Astrocyte (in vitro differentiated cells and primary cell): ENCODE measurements at regions not wholly inside any gene's neighbourhood (a gene's known extent, or its start where the extent isn't known, plus 50 kb on each side); places are given as distances from the start of the nearest gene placed in this dataset.

ENCODE experiments used
- DNase-seq: peaks from one replicate; pipeline ENCODE4 v3.0.0-alpha.2; 2010; ENCODE audit warnings: low read depth
- FAIRE-seq: peaks from 2 replicates; lab custom pipeline; 2011; peaks lifted over from hg19 to GRCh38; lab: Jason Lieb, UNC
- H2AFZ ChIP-seq: 2 replicates; pipeline ENCODE4 v1.6.0; 2012; ENCODE audit warnings: low read depth, low read length, inconsistent platforms
- H3K27ac ChIP-seq: 2 replicates; pipeline ENCODE4 v1.5.1; 2011; ENCODE audit warnings: low read depth, low read length, inconsistent platforms
- H3K27me3 ChIP-seq: 2 replicates; pipeline ENCODE4 v1.6.0; 2011; ENCODE audit warnings: low read length, inconsistent platforms; ENCODE audit not compliant: insufficient read depth
- H3K36me3 ChIP-seq: 2 replicates; pipeline ENCODE4 v1.5.1; 2011; ENCODE audit warnings: low read length, inconsistent platforms; ENCODE audit not compliant: insufficient read depth
- H3K4me1 ChIP-seq: 2 replicates; pipeline ENCODE4 v1.5.1; 2011; ENCODE audit warnings: low read length, inconsistent platforms; ENCODE audit not compliant: insufficient read depth
- H3K4me2 ChIP-seq: 2 replicates; pipeline ENCODE4 v1.6.0; 2012; ENCODE audit warnings: low read length, inconsistent platforms
- H3K4me3 ChIP-seq: 2 replicates; pipeline ENCODE4 v1.5.1; 2011; ENCODE audit warnings: low read depth, mild to moderate bottlenecking, low read length, inconsistent platforms; ENCODE audit not compliant: insufficient read depth
- H3K79me2 ChIP-seq: 2 replicates; pipeline ENCODE4 v1.6.0; 2012; ENCODE audit warnings: mild to moderate bottlenecking, low read length, inconsistent platforms; ENCODE audit not compliant: insufficient read depth
- H3K9ac ChIP-seq: 2 replicates; pipeline ENCODE4 v1.6.0; 2012; ENCODE audit warnings: mild to moderate bottlenecking, low read length, inconsistent platforms
- H3K9me3 ChIP-seq: 2 replicates; pipeline ENCODE4 v1.5.1; 2012; ENCODE audit warnings: low read depth, mild to moderate bottlenecking, low read length, inconsistent platforms; ENCODE audit not compliant: insufficient read depth
- H4K20me1 ChIP-seq: 2 replicates; pipeline ENCODE4 v1.6.0; 2012; ENCODE audit warnings: low read length, inconsistent platforms; ENCODE audit not compliant: insufficient read depth
- H3K27ac Mint-ChIP-seq: one replicate; pipeline ENCODE4 v1.8.0; 2021; ENCODE audit warnings: mild to moderate bottlenecking, mixed read lengths; ENCODE audit not compliant: unreplicated experiment
- H3K27me3 Mint-ChIP-seq: one replicate; pipeline ENCODE4 v1.8.0; 2021; ENCODE audit warnings: low read depth, mixed read lengths; ENCODE audit not compliant: unreplicated experiment
- H3K36me3 Mint-ChIP-seq: one replicate; pipeline ENCODE4 v1.8.0; 2021; ENCODE audit warnings: low read depth, mixed read lengths; ENCODE audit not compliant: unreplicated experiment
- H3K4me1 Mint-ChIP-seq: one replicate; pipeline ENCODE4 v1.8.0; 2021; ENCODE audit warnings: low read depth, mixed read lengths; ENCODE audit not compliant: unreplicated experiment
- H3K4me3 Mint-ChIP-seq: one replicate; pipeline ENCODE4 v1.8.0; 2021; ENCODE audit warnings: mild to moderate bottlenecking, moderate library complexity, mixed read lengths; ENCODE audit not compliant: unreplicated experiment
- H3K9me3 Mint-ChIP-seq: one replicate; pipeline ENCODE4 v1.8.0; 2021; ENCODE audit warnings: mild to moderate bottlenecking, mixed read lengths; ENCODE audit not compliant: unreplicated experiment
- EZH2 ChIP-seq: IDR thresholded peaks from 2 replicates; pipeline ENCODE4 v1.6.1; 2012; ENCODE audit warnings: mild to moderate bottlenecking, low read length, inconsistent platforms; ENCODE audit not compliant: insufficient read depth
- TF ChIP-seq, protein P1 (sequence below): IDR thresholded peaks from 2 replicates; pipeline ENCODE4 v1.5.1; 2011; ENCODE audit warnings: low read depth, mild to moderate bottlenecking, inconsistent platforms, low read length, moderate library complexity; ENCODE audit not compliant: insufficient read depth

DNA sequence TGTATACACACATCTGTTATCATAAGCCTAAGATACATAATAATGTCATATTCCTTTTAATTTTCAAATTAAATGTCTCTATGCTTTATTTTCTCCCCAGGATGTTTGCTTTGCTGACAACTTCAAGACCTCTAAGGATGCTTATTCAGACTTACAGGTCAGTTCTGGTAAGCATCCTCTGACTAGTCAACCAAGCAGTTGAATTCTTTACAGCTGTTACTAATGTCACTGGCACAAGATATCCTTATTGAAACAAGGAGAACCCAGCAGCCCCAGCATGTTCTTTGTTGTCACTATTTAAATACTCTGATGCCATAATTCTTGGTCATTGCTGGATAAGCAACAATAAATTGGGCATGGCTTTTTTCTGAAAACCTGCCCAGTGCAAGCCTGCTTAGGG, 232.3 kb upstream of the PMFBP1 start:
- Mint-ChIP-seq H3K36me3 (no peaks in the 10 kb centered on the region), H3K27me3 (no peaks in the 10 kb centered on the region), H3K4me1 (peaks cover 6% of the 10 kb centered on the region), H3K9me3 (peaks cover 3% of the 10 kb centered on the region), H3K4me3 (no peak overlapping the region), H3K27ac (no peak overlapping the region)
- H3K9me3 ChIP-seq, result no peaks in the 10 kb centered on the region
- H3K9ac ChIP-seq, result no peak overlapping the region
- no peak overlapping the region for H3K4me3 ChIP-seq
- H3K27ac ChIP-seq, result no peak overlapping the region
- no peak overlapping the region for H2AFZ ChIP-seq
- H4K20me1 ChIP-seq, result no peaks in the 10 kb centered on the region
- no peak for TF ChIP-seq EZH2
- TF ChIP-seq, protein P1, sequence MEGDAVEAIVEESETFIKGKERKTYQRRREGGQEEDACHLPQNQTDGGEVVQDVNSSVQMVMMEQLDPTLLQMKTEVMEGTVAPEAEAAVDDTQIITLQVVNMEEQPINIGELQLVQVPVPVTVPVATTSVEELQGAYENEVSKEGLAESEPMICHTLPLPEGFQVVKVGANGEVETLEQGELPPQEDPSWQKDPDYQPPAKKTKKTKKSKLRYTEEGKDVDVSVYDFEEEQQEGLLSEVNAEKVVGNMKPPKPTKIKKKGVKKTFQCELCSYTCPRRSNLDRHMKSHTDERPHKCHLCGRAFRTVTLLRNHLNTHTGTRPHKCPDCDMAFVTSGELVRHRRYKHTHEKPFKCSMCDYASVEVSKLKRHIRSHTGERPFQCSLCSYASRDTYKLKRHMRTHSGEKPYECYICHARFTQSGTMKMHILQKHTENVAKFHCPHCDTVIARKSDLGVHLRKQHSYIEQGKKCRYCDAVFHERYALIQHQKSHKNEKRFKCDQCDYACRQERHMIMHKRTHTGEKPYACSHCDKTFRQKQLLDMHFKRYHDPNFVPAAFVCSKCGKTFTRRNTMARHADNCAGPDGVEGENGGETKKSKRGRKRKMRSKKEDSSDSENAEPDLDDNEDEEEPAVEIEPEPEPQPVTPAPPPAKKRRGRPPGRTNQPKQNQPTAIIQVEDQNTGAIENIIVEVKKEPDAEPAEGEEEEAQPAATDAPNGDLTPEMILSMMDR, result no peak
- no peaks in the 10 kb centered on the region for H3K27me3 ChIP-seq
- H3K4me2 ChIP-seq, result no peak overlapping the region
- peak; percentile 47 for FAIRE-seq
- no peak for DNase-seq
- no peaks in the 10 kb centered on the region for H3K36me3 ChIP-seq
- H3K4me1 ChIP-seq, result peaks cover 5% of the 10 kb centered on the region
- H3K79me2 ChIP-seq, result no peaks in the 10 kb centered on the region

DNA sequence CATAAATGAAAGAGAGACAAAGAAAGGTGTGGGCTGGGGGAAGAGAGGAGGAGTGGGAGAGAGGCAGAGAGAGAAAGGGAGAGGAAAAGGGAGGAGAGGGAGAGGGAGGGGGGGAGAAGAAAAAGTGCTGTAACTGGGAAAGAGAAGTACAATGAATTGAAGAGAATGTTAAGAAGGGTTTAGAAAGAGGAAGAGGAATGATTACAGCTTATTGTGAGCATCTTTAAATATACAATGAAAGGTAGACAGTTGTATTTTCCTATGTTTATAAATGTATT, 229.1 kb upstream of the PMFBP1 start:
- no peak for DNase-seq
- H3K4me1 ChIP-seq, result peaks cover 5% of the 10 kb centered on the region
- Mint-ChIP-seq H3K36me3 (peaks cover 1% of the 10 kb centered on the region), H3K4me3 (no peak overlapping the region), H3K4me1 (peaks cover 6% of the 10 kb centered on the region), H3K27ac (no peak overlapping the region), H3K27me3 (no peaks in the 10 kb centered on the region), H3K9me3 (no peaks in the 10 kb centered on the region)
- no peak for FAIRE-seq
- no peak overlapping the region for H3K27ac ChIP-seq
- no peak overlapping the region for H3K4me3 ChIP-seq
- H3K9ac ChIP-seq, result peak overlapping the region; percentile 17
- no peak for TF ChIP-seq EZH2
- TF ChIP-seq, protein P1, result no peak
- H3K27me3 ChIP-seq, result no peaks in the 10 kb centered on the region
- H2AFZ ChIP-seq, result peak overlapping the region; percentile 14
- H3K79me2 ChIP-seq, result no peaks in the 10 kb centered on the region
- H3K4me2 ChIP-seq, result peak overlapping the region; percentile 27
- H3K9me3 ChIP-seq, result no peaks in the 10 kb centered on the region
- H3K36me3 ChIP-seq, result no peaks in the 10 kb centered on the region
- no peaks in the 10 kb centered on the region for H4K20me1 ChIP-seq

DNA sequence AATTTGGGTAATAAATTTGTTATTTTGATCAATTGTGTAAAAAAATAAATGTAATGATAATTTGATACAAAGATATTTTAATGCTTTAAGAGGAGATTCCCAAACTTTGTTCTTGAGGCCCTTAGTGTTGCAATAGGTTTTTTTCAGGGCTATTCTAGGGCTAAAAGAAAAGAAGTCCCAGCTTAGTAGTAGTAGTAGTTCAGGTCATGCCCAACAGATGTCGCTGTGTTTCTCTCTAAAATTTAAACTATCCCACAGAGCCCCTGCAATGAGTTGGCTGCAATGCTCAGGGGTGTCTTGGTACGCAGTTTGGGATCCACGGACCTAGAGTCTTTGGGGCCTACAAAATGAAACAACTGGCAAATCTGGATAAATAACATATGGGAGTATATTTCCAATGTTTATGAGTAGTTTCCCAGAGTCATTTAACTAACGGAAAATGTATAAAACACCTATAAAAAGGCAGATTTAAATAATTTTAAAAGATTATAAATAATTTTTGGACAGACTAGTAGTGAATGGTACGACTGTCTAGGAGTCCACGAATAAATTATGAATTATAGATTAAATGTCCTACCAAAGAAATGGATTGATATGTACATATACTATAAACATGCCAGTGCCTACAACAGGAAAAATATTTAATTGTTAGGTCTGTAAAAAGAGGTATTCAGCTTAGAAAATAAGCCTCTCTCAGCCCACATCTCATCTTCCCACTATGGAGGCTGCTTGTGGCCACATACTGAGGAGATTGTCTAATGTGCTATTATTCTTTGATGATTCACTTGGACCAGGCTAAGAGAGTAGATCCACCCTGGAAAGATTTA, 228.5 kb upstream of the PMFBP1 start:
- TF ChIP-seq EZH2, result no peak
- TF ChIP-seq, protein P1, result peak; percentile 84
- Histone ChIP-seq H3K36me3 (no peaks in the 10 kb centered on the region), H2AFZ (peak overlapping the region; percentile 14), H3K79me2 (no peaks in the 10 kb centered on the region), H3K27ac (peak overlapping the region; percentile 7), H3K4me3 (no peak overlapping the region), H3K4me2 (peak overlapping the region; percentile 27), H3K9me3 (no peaks in the 10 kb centered on the region), H3K9ac (peak overlapping the region; percentile 17), H3K27me3 (no peaks in the 10 kb centered on the region), H4K20me1 (no peaks in the 10 kb centered on the region), H3K4me1 (peaks cover 5% of the 10 kb centered on the region)
- FAIRE-seq (peak; percentile 39), DNase-seq (peak; percentile 73)
- no peaks in the 10 kb centered on the region for H3K9me3 Mint-ChIP-seq
- peaks cover 1% of the 10 kb centered on the region for H3K36me3 Mint-ChIP-seq
- H3K27me3 Mint-ChIP-seq, result no peaks in the 10 kb centered on the region
- H3K27ac Mint-ChIP-seq, result peak overlapping the region; percentile 35
- H3K4me1 Mint-ChIP-seq, result peaks cover 6% of the 10 kb centered on the region
- no peak overlapping the region for H3K4me3 Mint-ChIP-seq
